ENCODE measurements at regions not wholly inside any gene's neighbourhood (a gene's known extent, or its start where the extent isn't known, plus 50 kb on each side); places are given as distances from the start of the nearest gene placed in this dataset.

DNA sequence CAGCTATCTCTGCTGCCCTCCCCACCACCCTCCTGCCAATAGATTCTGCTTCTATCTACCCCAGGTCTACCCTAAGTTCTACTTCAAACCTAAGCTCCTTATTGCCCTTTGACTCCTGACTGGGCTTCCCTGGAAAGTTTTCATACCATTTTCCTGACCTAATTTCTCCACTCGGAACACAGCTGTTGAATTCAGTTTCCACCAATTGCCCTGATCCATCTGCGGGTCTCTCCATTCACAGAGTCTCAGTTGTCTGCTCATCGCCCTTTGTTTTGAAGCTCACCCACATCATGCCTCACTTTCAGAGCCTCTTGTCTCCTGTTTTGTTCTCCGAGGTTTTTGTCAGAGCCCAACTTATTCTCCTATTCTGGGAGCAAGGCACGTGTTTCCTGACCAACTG is 56.8 kb upstream of the ABI3BP start:
- ATAC-seq (no peak), DNase-seq (ENCODE audit: low spot score) (no peak)
- intact Hi-C loops (cut with DNase I), result no loop called here

DNA sequence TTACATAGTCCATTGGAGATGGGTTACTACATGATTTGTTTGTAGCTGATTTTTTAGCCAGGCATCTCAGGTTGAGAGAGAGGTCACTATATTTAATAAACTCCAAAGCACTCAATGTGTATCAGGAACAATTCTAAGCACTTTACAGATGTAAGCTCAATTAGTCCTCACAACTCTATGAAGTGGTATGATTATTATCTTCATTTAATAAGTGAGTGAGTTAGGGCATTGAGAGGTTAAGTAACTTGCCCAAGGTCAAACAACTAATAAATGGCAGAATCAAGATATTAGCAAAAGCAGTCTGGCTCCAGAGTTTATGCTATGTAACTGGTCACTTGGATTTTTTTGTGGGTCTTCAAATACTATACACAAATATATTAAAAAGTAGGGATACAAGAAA is 56.3 kb upstream of the ABI3BP start:
- ATAC-seq, result no peak
- intact Hi-C loops (cut with DNase I), result no loop called here
- DNase-seq (ENCODE audit: low spot score), result no peak

DNA sequence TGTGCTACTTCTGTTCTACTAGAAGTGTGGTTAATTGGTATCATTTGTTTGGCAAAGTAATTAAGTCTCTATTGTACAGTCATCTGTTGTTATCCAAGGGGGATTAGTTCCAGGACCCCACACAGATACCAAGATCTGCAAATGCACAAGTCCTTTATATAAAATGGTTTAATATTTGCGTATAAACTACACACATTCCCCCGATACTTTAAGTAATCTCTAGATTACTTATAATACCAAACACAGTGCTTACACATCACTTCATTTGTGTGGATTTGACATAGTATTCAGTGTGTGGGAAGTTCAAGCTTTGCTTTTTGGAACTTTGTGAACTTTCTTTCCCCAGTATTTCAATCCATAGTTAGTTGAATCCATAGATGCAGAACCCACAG is 50.5 kb upstream of the ABI3BP start:
- intact Hi-C loops (cut with DNase I), result no loop called here
- ATAC-seq (no peak), DNase-seq (ENCODE audit: low spot score) (no peak)

DNA sequence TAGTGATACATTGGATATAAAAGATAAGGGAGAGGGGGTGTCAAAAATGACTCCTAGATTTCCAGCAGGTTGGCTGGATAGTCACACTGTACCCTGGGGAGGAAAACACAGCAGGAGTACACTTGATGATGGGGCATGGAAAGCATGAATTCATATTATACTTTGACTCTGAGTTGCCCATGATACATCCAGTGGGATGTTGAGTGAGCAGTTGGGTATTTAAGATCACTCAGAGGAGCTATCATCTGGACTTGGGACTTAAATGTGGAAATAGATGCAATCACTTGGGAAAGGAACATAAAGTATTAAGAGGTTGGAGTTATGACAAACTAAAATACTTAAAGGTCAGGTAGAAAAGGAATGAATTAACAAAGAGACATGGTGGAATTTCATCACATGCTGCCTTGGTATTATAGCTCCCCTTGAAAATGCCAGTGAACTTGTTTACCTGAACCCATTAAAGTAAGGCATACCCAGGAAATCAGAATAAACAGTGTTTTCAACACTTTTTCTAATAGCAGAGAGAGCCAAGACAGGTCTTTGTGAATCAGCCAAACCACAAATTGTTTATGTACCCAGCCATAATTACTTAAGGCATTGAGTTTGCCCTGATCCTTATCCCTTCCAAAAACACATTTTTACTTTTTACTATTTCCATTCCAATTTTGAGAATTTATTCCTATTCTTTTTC is 49.9 kb upstream of the ABI3BP start:
- DNase-seq (ENCODE audit: low spot score) (no peak), ATAC-seq (no peak)
- intact Hi-C loops (cut with DNase I), result no loop called here
